IMR-90 (cell line): ENCODE measurements at regions not wholly inside any gene's neighbourhood (a gene's known extent, or its start where the extent isn't known, plus 50 kb on each side); places are given as distances from the start of the nearest gene placed in this dataset.

ENCODE experiments used
- CEBPB ChIP-seq: IDR thresholded peaks from 2 replicates; pipeline ENCODE4 v1.6.1; 2012; ENCODE audit warnings: low read depth, low read length, improper control_type of control experiment
- CTCF ChIP-seq: conservative IDR thresholded peaks from 2 replicates; pipeline ENCODE4 v1.5.1; 2012; ENCODE audit warnings: mild to moderate bottlenecking, low read depth, low read length, improper control_type of control experiment
- MAFK ChIP-seq: IDR thresholded peaks from 2 replicates; pipeline ENCODE4 v1.6.1; 2012; ENCODE audit warnings: low read depth, low read length, improper control_type of control experiment
- MAZ ChIP-seq: IDR thresholded peaks from 2 replicates; pipeline ENCODE4 v1.6.1; 2012; ENCODE audit warnings: low read depth, mild to moderate bottlenecking, low read length, improper control_type of control experiment, moderate library complexity, borderline replicate concordance
- POLR2A ChIP-seq: IDR thresholded peaks from 2 replicates; pipeline ENCODE4 v1.6.1; 2012; ENCODE audit warnings: mild to moderate bottlenecking, low read depth, low read length
- RAD21 ChIP-seq: IDR thresholded peaks from 2 replicates; pipeline ENCODE4 v1.6.1; 2012; ENCODE audit warnings: low read length, improper control_type of control experiment
- RFX5 ChIP-seq: IDR thresholded peaks from 2 replicates; pipeline ENCODE4 v1.8.0; 2012; ENCODE audit warnings: low read depth, mild to moderate bottlenecking, low read length, moderate library complexity
- SMC3 ChIP-seq: fragments of 150-350 bp; IDR thresholded peaks from 2 replicates; pipeline ENCODE4 v1.6.1; 2016; ENCODE audit warnings: low read depth, mild to moderate bottlenecking, antibody characterized with exemption, low read length, moderate library complexity

GRCh38 chr17:83164490-83164889 lies 85.1 kb downstream of the METRNL start:
- no peak for TF ChIP-seq CTCF
- no peak for TF ChIP-seq POLR2A
- no peak for TF ChIP-seq MAZ
- no peak for TF ChIP-seq MAFK
- TF ChIP-seq CEBPB, result no peak
- no peak for TF ChIP-seq RAD21
- TF ChIP-seq SMC3, result no peak
- TF ChIP-seq RFX5, result no peak
